Islet of Langerhans (tissue), 1 donor: ENCODE measurements at regions not wholly inside any gene's neighbourhood (a gene's known extent, or its start where the extent isn't known, plus 50 kb on each side); places are given as distances from the start of the nearest gene placed in this dataset.

Experiments
- FAIRE-seq: peaks from one replicate; lab custom pipeline; 2011; peaks lifted over from hg19 to GRCh38; lab: Jason Lieb, UNC

DNA sequence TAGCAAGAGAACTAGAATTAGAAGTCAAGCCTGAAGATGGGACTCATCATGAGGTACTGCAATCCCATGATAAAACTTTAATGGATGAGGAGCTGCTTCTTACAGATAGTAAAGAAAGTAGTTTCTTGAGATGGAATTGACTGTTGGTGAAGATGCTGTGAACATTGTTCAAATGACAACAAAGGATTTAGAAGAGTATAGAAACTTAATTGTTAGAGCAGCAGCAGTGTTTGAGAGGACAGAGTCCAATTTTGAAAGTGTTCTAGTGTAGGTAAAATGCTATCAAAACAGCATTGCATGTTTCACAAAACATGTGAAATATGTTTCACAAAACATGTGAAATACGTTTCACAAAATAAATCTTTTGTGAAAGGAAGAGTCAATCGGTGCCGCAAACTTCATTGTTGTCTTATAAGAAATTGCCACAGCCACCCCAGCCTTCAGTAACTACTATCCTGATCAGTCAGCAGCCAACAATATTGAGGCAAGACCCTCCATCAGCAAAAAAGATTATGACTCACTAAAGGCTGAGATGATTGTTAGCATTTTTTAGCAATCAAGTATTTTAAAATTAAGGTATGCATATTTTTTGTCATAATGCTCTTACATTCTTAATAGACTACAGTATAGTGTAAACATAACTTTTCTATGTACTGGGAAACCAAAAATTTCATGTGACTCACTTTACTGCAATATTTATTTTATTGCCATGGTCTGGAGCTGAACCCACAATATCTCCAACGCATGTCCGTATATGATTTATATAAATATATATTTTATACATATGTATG, 173.4 kb upstream of the BMP4 start:
- FAIRE-seq = no peak

DNA sequence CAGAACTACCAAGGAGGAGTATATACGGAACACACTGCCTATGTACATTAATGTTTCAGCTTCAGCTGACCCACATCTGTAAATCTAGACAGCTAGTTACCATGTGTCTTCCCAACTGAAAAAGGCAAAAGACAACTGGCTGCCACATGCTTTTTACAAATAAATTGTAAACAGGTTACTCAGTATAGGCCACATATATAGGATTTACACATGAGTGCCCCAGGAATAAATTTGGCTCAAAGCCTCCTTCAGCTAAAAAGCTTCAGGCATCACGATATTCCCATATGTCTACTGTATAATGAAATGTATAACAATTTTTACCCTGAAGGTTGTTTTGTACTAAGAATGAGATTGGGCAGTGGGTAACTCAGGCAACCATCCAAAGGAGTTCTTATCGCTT, 175.9 kb upstream of the BMP4 start:
- FAIRE-seq = no peak

DNA sequence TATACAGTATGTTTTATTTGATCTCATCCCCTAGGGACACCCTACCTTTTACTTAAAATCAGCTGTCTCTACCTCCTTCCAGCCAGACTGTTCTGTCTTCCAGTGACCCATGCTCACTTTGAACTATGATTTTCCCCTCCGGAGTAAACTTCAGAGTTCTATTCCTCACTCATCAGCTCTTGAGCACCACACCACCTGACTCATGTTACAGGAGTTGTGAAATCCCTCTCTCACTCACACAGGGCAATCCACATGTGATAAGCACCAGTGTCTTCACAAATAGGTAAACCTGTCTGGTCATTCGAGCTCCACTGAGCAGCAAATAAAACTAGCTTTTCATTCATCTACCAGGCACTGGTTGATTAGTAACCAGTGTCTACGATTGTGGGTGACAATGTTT, 177.3 kb upstream of the BMP4 start:
- no peak for FAIRE-seq

DNA sequence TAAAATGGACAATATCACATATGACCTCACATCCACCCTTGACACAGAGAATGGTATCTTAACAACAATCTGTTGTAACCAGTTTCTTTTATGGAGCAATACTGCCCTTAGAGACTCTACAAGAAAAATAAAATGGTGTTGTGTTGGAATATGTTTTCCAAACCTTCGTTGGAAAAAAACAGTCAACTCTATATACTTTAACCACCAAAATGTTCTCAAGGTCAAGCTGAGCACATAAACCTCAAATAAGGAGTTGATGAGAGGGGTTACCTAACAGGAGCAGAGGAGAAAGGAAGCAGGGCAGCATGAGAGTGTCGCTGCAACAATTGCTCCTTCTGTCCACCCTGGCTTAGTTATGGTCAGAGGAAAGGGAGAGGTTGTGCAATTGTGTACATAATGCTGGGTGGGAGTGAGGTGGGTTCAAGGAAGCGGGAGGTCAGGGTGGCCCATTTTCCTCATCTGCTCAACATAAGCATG, 179.2 kb upstream of the BMP4 start:
- no peak for FAIRE-seq

DNA sequence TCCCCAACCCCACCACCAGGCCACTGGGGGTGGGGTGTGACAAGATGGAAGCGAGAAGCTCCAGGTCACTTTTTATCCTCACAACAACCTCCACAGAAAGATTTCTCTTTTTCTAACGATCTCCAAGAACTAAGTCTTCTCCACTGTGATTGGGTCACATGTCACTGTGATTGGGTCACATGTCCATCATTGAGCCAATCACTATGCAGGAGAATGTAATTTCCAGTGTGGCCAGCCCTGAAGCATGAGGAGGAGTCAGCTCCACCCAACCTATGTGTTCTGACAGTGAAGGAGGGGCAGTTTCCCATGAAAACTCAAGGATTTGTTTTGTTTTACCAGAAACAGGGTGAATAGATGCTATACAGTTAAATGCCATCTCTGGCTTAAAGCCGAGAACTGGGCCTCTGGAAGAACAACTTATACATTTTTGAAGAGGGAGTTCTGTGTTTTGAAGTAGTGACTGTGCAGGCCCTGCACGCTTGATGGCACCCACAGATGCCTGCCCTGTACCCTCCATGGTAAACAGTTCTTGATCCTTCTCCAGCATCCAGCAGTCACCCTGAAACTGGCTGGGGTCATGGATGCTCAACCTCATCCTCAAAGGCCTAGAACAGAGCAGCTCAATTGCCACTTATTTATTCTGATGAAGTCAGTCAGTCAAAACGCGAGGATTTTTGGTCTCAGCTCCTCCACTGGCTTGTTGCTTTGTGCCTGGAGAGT, 180.4 kb upstream of the BMP4 start:
- no peak for FAIRE-seq

DNA sequence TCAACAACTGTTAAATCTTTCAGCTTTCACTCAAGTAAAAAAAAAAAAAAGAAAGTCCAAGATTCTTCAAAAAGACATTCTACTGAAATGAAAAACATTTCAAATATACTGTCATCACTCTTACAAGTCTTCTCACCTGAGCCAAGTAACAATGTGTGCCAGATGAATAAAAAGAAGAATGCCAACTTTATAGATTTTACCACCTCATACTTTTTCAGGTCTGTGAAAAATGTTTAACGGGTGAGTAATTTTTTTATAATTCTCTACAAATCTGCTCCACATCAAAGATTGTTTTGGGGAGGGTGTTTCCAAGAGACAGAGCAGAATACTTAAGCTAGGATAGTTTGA, 181.0 kb upstream of the BMP4 start:
- FAIRE-seq = no peak

DNA sequence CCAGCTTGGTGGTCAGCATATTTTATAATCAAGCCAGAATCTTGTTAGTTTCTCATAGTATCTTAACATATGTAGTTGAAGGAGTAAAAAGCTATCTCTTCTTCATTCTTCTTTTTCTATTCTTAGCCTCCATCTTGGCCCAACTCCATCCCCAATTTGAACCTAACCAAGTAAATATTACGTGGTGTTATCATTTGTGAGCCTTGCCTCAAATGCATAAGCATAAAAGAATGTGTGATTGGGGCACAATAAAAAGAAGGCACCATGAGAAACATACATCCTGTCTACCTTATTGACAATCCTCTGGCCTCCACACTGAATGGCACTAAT, 181.4 kb upstream of the BMP4 start:
- FAIRE-seq = no peak

DNA sequence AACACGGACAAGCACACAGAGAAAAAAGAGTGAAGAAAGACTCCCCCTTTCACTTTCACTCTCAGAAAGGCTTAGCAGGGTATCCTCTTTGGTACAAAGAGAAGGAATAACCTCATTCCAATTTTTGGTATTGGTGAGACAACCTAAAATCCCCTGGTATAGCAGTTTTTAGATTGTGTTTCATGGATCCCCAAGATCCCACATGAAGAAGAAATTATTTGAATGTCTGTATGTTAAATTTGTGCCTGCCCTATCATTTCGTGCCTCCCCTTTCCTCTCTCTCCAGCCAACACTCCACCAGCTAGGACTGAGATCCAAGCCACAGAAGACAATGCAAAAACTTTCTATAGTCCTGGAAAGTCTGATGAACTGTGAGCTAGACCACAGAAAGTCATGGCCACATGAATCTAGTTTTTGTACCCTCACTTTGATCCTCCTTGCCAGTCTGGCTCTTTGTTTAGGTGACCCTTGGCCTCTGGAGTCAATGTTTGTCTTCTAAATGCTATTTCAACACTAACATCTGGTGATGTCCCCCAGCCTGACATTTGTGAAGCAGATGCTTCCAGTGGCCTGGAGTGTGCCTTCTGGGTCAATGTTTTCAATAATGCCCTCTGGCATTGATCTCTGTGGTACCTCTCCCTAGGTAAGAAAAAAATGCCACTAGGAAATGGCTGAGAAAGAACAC, 181.9 kb upstream of the BMP4 start:
- FAIRE-seq = no peak

DNA sequence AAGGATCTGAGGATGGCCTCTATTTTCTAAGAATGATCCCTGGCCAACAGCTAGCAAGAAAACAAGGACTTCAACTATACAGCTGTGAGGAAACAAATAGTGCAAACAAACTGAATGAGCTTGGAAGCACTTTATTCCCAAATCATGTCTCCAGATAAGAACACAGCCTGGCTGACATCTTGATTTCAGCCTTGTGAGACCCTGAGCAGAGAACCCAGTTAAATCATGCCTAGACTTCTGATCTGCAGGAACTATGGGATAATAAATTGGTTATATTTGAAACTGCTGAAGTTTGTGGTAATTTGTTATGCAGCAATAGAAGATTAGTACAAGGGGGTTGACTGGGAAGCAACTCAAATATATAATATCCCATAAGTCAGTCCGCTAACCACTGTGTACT, 183.9 kb upstream of the BMP4 start:
- FAIRE-seq = no peak

DNA sequence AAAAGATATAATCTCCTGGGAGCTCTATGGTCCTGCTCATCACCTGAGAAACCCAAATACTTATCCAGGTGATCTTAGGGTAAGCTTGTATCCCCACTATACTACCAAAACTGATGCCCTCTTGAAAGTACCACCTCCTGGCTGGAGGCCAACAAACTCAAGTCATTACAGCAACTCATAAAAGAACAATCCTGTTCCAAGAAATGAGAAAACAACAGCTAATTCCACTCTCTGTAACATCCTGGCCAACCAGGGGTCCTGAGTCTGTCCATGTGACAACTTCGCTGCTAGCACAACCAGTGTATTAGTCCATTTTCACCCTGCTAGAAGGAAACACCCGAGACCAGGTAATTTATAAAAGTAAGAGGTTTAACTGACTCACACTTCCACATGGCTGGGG, 190.0 kb upstream of the BMP4 start:
- FAIRE-seq = no peak

DNA sequence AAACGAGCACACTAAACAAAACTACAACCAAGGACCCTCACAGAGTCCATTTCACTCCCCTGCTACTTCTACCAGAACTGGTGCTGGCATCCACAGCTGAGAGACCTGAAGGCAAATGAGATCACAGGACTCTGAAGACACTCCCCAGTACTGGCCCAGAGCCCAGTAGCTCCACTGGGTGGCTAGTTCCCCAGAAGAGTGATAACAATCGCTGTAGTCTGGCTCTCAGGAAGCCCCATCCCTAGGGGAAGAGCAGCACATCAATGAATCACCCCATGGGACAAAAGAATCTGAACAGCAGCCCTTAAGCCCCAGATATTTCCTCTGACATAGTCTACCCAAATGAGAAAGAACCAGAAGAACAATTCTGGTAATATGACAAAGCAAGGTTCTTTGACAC, 190.7 kb upstream of the BMP4 start:
- FAIRE-seq = no peak

DNA sequence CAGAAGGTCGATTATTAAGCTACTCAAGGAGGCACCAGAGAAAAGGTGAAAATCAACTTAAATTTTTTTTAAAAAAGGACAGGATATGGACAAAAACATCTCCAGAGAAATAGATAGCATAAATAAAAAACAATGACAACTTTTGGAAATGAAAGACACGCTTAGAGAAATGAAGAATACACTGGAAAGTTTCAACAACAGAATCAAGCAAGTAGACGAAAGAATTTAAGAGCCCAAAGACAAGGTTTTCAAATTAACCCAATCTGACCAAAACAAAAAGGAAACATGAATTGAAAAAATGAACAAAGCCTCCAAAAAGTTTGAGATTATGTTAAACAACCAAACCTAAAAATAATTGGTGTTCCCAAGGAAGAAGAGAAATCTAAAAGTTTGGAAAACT, 191.1 kb upstream of the BMP4 start:
- FAIRE-seq = no peak

DNA sequence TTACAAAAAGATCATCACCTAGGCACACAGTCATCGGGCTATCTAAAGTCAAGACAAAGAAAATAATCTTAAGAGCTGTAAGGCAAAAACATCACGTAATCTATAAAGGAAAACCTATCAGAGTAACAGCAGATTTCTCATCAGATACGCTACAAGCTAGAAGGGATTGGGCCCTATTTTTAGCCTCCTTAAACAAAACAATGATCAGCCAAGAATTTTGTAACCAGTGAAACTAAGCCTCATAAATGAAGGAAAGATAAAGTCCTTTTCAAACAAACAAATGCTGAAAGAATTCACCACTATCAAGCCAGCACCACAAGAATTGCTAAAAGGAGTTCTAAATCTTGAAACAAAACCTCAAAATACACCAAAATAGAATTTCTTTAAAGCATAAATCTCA, 191.6 kb upstream of the BMP4 start:
- FAIRE-seq = no peak

DNA sequence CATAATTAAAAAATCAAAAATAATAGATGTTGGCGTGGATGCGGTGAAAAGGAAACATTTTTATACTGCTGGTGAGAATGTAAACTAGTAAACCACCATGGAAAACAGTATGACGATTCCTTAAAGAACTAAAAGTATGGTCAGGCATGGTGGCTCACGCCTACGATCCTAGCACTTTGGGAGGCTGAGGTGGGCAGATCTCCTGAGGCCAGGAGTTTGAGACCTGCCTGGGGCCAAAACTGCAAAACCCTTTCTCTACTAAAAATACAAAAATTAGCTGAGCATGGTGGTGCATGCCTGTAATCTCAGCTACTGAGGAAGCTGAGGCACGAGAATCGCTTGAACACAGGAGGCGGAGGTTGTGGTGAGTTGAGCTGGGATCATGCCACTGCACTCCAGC, 195.7 kb upstream of the BMP4 start:
- FAIRE-seq = no peak

DNA sequence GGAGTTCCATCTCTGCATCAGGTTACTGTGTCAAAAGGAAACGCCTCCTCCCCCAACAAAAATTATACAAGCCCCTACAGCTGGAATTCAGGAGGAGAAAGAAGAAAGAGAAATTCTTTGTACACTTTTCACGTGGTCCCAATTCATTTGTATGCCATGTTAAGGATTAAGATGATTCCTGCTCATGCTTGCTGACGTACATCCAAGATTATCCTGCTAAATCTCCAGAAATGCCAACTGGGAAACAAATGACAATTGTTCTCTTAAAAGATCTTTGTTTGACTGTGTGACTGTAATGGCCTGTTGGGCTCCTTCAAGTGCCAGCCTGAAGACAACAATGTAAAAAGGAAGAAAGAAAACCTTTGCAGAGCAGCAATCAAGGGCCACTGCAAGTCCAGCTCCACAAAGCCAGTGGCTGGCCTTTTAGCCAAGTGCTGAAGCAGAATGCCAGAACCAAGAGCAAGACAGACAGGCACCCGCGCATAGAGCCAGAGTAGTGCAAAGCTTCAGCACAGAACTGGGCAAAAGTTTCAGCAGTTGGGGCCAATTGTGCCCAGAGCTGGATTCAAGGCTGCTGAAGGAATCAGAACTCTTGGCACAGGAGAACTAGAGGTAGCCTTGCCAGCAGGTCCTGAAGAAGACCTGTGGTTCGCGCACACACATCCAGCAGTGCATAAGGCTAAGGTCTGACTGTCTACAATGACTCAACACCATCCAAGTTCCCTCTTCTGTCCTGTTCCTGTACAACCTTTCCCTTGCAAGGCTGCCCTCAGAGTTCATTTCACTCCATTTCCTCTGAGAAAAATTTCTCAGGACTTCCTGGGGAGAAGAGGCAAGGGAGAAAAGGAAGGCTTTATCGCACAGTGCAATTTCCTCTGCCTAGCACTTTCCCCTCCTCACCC, 209.7 kb upstream of the BMP4 start:
- no peak for FAIRE-seq

DNA sequence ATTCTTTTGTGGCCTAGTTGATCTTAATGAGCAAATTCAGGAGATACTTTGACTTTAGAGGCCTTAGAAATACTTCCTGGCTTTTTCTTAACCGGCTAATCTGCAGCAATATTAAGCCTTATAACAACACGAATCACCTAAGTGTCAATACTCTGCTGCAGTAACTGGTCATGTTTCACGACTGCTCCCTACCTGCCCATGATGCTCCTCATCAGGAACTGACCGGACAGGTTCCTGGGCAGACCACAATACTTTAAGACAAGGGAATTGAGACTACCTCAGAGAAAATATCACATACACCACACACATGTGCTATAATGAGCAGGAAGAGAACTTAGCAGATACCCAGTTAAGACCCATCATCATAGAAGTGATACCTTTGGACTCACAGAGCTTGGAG, 211.9 kb upstream of the BMP4 start:
- no peak for FAIRE-seq

DNA sequence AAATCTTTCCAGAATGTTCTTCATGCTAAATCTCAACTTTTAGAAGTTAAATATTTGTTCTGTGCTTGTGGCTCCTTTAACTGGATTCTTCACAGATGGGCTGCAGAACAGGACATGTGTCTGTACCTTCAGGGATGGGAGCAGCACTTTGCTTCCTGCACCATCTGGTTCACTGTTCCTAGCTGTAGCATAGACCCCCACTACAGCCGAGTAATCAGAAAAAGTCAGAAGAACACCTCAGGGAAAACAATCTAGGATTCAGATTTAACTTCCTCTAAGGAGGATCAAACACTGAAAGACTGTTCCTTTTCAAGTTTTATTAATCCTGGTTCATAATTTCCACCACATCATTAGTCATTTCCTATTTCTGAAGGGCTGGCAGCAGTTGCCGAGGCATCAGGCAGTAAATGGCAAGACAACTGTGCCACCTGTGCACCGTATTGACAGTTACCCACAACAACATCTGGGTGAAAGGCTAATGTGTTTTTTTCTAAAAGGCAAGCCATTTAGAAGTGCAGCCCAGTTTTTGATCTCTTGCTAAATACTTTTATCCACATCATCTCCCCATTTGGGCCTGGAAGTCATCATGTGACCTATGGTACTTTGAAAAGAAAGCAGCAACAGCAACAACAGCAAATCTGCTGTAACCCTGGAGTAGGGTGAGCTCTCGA, 212.8 kb upstream of the BMP4 start:
- FAIRE-seq = no peak

DNA sequence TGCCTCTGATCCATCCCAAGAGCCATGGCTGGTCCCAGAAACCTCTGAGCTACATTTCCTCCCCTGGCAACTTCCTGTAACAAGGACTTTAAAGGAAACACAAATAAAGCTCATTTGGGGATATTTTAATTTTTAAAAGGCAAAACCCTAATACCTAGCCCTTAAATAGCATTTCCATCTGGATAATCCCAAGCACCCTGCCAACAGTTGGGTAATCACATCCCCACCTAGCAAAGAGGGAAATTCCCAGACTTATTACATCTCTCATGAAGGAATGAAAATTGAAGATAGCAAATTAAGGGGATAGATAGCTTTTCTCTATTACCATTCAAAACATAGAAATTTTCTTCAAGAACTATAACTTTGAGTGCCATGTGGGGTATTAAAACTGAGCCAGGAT, 213.7 kb upstream of the BMP4 start:
- FAIRE-seq = no peak

DNA sequence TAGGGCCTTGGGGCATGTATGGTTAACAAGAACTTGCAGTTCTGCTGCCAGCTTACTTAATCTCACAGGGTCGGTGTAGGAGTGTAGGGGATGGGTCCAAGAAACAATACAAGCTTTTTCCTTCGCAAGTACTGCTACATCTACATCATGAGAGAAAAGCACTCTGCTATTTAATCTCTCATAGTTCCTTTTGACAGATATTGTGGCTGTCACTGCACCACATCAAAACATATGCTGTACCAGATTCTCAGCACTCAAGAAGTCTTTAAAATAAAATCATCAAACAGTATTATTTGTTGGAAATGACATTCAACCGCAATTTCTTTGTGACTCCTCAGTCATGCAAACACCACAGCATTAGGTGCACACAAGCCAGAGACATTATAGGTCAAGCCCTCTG, 215.5 kb upstream of the BMP4 start:
- FAIRE-seq = no peak

DNA sequence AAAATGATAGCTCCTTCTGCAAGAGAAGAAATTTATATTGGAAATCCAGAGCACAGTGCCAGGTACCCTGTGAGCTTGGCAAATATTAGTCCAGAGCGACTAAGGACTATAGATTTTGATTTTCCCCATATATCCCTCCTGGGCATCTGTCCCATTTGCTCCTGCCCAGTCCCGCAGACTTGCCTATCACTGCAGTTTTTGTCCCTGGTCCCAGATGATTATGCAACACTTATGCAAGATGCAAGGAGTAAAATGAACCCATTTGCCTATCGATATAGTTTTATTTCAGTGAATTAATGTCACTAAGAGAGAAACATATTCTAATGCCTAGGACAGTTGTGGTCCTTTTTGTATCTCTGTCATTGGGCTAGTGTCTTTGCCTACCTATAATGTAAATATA, 215.9 kb upstream of the BMP4 start:
- FAIRE-seq = no peak

DNA sequence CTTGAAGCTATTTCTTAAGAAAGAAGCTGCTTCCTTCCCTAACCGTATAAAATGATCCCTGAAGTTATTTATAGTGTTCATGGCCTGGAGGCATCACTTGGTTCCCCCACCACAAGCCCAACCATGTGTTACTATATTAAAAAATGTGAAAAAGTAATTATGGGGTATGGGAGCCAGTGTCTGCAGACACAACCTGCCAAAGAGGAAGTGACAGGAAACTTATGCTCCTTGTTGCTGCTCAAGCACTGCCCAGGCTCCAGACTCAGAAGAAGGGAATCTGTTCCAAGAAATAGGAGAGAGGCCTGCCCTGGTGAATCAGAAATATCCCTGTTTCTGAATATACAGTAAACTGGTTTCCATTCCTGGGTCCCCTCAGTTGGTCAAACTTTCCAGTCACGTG, 217.2 kb upstream of the BMP4 start:
- no peak for FAIRE-seq

DNA sequence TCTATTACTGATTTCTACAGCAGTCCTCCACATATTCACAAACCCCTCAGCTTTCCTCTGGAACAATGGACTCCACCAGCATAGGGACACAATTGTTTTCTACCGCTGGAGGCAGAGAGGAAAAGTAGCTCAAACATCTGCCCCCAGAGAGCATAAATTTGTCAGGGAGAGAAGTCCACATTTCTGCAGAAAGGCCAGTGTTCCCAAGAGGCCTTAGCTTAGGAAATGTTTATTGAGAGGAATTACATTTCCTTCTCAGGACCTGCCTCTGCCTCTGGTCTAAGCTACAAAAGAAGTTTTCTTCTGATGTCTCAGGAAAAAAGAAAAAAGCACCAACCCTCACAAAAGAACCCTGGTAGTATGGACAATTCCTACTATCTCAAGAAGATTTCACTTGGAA, 217.8 kb upstream of the BMP4 start:
- no peak for FAIRE-seq
